ENCODE measurements at regions not wholly inside any gene's neighbourhood (a gene's known extent, or its start where the extent isn't known, plus 50 kb on each side); places are given as distances from the start of the nearest gene placed in this dataset.

DNA sequence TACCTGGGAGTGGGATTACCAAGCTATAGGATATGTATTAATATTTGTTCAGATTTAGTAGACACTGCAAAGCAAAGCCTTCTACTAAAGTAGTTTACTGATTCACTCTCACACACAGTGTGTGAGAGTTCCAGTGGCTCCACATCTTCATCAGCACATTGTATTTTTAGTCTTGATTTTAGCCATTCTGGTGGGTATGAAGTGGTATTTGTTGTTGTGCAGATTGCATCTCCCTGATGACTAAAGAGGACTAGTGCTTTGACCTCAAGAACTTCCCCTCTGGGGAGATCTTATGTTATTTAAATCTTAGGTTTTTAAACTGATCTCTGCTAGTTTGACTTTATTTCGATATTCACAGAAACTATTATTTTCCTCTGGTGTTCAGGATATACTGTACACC is 479.7 kb upstream of the RGS6 start:
- Histone ChIP-seq H3K4me1 (ENCODE audit: control insufficient read depth in 5 of 5, insufficient read depth in 5 of 5, low read length in 5 of 5) (peaks cover 0 to 6% (median 0%) of the 10 kb centered on the region in 5 donors), H3K27me3 (ENCODE audit: control insufficient read depth in 3 of 3, insufficient read depth in 3 of 3, low read length in 2 of 3) (no peaks in the 10 kb centered on the region), H3K36me3 (ENCODE audit: control insufficient read depth in 4 of 4, insufficient read depth in 4 of 4, low read length in 4 of 4) (no peaks in the 10 kb centered on the region), H3K9ac (ENCODE audit: insufficient read depth in 1 of 2, low read length in 2 of 2) (no peak overlapping the region), H3K4me3 (no peak overlapping the region), H3K9me3 (ENCODE audit: control insufficient read depth in 4 of 4, insufficient read depth in 3 of 4, low read length in 3 of 4) (no peaks in the 10 kb centered on the region), H3K27ac (ENCODE audit: low read depth in 1 of 2, low read length in 1 of 2) (no peak overlapping the region)
- 90 to 94% methylated on average over 1 of the region's 1 CpG for WGBS, 2 donors
- TF ChIP-seq CTCF (IDR thresholded peaks at IDR 0.05; ENCODE audit: control extremely low read depth, extremely low read depth) = no peak
- DNase-seq (no peak), ATAC-seq (ENCODE audit: insufficient read depth, low FRiP score) (no peak)

GRCh38 chr14:71452987-71453386 is 479.2 kb upstream of the RGS6 start:
- Histone ChIP-seq H3K4me3 (no peak overlapping the region), H3K9me3 (ENCODE audit: control insufficient read depth in 4 of 4, insufficient read depth in 3 of 4, low read length in 3 of 4) (no peaks in the 10 kb centered on the region), H3K27ac (ENCODE audit: low read depth in 1 of 2, low read length in 1 of 2) (no peak overlapping the region), H3K36me3 (ENCODE audit: control insufficient read depth in 4 of 4, insufficient read depth in 4 of 4, low read length in 4 of 4) (no peaks in the 10 kb centered on the region), H3K27me3 (ENCODE audit: control insufficient read depth in 3 of 3, insufficient read depth in 3 of 3, low read length in 2 of 3) (no peaks in the 10 kb centered on the region), H3K9ac (ENCODE audit: insufficient read depth in 1 of 2, low read length in 2 of 2) (no peak overlapping the region), H3K4me1 (ENCODE audit: control insufficient read depth in 5 of 5, insufficient read depth in 5 of 5, low read length in 5 of 5) (peaks cover 0 to 6% (median 0%) of the 10 kb centered on the region in 5 donors)
- ATAC-seq (ENCODE audit: insufficient read depth, low FRiP score) = no peak
- no peak for TF ChIP-seq CTCF (IDR thresholded peaks at IDR 0.05; ENCODE audit: control extremely low read depth, extremely low read depth)
- 92 to 98% methylated on average over 3 of the region's 3 CpGs for WGBS, 2 donors
- DNase-seq = no peak

DNA sequence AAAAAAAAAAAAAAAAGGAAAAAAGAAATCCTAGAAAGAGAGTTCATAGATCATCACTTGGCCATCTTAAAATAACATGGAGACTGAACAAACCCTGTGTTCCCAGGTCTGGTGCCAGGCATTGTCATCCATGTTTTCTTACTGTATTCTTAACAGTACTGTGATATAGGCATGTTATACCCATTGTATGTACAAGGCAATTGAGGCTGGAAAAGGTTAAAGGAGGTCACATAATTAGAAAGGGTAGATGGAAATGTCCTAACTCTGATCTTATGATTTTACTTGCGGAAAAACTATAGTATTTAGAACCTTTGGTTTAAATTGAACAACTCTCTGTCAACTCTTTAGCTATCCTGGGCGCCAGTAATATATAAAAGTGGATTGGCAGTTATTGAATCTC is 478.2 kb upstream of the RGS6 start:
- Histone ChIP-seq H3K4me1 (ENCODE audit: control insufficient read depth in 5 of 5, insufficient read depth in 5 of 5, low read length in 5 of 5) (peaks cover 0 to 6% (median 0%) of the 10 kb centered on the region in 5 donors), H3K9ac (ENCODE audit: insufficient read depth in 1 of 2, low read length in 2 of 2) (no peak overlapping the region), H3K36me3 (ENCODE audit: control insufficient read depth in 4 of 4, insufficient read depth in 4 of 4, low read length in 4 of 4) (no peaks in the 10 kb centered on the region), H3K9me3 (ENCODE audit: control insufficient read depth in 4 of 4, insufficient read depth in 3 of 4, low read length in 3 of 4) (no peaks in the 10 kb centered on the region), H3K4me3 (no peak overlapping the region), H3K27me3 (ENCODE audit: control insufficient read depth in 3 of 3, insufficient read depth in 3 of 3, low read length in 2 of 3) (no peaks in the 10 kb centered on the region), H3K27ac (ENCODE audit: low read depth in 1 of 2, low read length in 1 of 2) (no peak overlapping the region)
- DNase-seq = no peak
- no peak for TF ChIP-seq CTCF (IDR thresholded peaks at IDR 0.05; ENCODE audit: control extremely low read depth, extremely low read depth)
- ATAC-seq (ENCODE audit: insufficient read depth, low FRiP score) = no peak
- 91 to 98% methylated on average over 2 of the region's 2 CpGs for WGBS, 2 donors

Measured in lung (tissue), 11 donors.